AG10803 (cell line): ENCODE measurements at regions not wholly inside any gene's neighbourhood (a gene's known extent, or its start where the extent isn't known, plus 50 kb on each side); places are given as distances from the start of the nearest gene placed in this dataset.

Source experiments
- DNase-seq: peaks from one replicate; pipeline ENCODE4 v3.0.0; 2010; ENCODE audit warnings: low read depth
- H3K4me3 ChIP-seq: 2 replicates; pipeline ENCODE4 v1.5.1; 2011; ENCODE audit warnings: mild to moderate bottlenecking, low read length, control low read depth
- TF ChIP-seq, protein P1 (sequence below): conservative IDR thresholded peaks from 2 replicates; pipeline ENCODE4 v1.5.1; 2011; ENCODE audit warnings: mild to moderate bottlenecking, low read length, control low read depth, inconsistent platforms

DNA sequence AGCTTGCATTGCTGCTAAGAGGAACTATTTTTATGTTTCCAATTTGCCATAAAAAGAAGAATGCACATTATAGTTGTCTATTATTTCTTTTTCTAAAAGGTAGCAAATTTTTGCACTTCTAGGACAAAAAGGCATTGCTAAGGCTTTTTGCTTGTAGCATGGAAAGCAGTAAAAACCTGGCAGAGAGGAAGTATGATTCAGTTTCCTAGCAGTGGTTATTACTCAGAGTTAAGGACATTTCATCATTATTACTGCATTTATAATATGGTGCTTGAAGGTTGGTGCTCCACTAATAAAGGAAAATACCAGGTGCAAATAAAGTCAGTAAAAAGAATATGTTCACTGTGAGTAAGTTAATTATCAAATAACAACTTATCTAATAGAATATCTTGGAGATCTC, 179.8 kb upstream of the PLPPR1 start:
- DNase-seq = no peak
- TF ChIP-seq, protein P1, sequence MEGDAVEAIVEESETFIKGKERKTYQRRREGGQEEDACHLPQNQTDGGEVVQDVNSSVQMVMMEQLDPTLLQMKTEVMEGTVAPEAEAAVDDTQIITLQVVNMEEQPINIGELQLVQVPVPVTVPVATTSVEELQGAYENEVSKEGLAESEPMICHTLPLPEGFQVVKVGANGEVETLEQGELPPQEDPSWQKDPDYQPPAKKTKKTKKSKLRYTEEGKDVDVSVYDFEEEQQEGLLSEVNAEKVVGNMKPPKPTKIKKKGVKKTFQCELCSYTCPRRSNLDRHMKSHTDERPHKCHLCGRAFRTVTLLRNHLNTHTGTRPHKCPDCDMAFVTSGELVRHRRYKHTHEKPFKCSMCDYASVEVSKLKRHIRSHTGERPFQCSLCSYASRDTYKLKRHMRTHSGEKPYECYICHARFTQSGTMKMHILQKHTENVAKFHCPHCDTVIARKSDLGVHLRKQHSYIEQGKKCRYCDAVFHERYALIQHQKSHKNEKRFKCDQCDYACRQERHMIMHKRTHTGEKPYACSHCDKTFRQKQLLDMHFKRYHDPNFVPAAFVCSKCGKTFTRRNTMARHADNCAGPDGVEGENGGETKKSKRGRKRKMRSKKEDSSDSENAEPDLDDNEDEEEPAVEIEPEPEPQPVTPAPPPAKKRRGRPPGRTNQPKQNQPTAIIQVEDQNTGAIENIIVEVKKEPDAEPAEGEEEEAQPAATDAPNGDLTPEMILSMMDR = no peak
- H3K4me3 ChIP-seq = no peak overlapping the region

DNA sequence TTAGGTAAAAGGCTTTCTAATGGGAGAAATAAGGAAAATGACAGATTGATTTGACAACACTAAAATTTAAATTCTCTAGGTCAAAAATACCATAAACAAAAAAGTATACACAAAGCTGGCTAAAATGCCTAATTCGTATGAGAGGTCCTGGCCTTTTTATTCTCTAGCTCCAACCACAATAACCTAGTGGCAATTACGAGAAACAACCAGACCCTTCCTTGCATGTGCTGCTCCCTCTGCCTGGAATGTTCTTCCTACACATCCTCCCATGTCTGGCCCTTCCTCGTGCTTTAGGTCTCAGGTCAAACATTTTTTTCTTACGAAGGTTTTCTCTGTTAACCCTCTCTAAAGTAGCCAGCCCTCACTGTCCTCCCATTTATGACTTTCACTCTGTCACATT, 176.4 kb upstream of the PLPPR1 start:
- no peak for DNase-seq
- TF ChIP-seq, protein P1 = no peak

DNA sequence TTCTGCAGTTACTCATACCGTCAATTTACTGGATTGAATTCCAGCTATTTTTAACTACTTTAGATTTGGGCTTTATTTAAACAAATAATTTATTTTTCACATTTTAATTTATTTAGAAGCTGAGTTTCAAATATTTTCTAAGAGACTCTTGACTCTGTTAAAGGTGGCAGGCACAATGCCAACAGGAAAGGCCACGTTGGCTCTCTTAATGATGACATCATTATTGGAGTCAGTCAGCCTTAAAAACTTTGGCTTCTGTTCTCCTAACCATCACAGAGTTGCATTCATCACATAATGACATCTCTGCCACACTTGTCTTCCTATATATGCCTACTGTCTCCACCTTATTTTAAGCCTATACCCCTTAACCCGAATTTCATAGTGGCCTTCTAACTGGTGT, 172.3 kb upstream of the PLPPR1 start:
- DNase-seq = no peak
- TF ChIP-seq, protein P1 = no peak
- no peak overlapping the region for H3K4me3 ChIP-seq

More for the DNA sequence above, 176.4 kb upstream of the PLPPR1 start:
- H3K4me3 ChIP-seq = no peak overlapping the region

DNA sequence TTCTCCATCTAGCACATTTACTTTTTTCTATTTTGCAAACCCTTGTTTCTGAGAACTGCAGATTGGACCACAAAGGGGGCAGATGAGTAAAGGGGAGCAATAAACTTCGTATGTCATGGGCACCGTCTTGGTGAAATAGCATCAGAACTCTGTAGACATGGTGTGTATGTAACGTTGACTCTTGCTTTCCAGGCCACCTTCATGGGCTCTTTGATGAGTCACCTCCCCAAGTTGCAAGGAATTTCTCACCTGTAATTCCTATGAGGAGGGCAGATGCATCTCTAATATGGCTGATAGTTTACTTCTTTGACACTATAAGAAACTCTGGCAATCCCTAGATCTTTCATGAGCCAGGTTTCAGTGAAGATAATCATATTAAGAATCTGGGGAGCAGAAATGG, 163.4 kb upstream of the PLPPR1 start:
- TF ChIP-seq, protein P1 = no peak
- H3K4me3 ChIP-seq = no peak overlapping the region
- no peak for DNase-seq

DNA sequence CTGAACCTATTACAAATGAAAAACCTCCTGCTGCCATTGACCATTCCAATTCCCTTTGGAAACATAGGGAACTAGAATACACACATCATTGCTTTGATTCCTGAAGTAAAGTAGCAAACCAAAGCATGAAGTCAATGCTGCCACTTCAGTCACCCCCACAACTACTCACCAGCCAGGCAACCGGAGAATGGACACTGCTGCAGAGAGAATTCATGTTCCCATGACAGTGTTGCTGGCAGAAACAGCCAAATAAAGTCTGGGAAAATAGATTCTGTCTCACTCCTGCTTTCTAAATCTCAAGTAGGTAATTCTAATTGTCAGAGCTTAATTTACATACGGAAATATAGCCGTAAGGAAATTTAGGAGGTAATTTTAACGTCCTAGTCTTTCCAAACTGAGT, 162.9 kb upstream of the PLPPR1 start:
- TF ChIP-seq, protein P1 = no peak
- no peak for DNase-seq
- H3K4me3 ChIP-seq = no peak overlapping the region

DNA sequence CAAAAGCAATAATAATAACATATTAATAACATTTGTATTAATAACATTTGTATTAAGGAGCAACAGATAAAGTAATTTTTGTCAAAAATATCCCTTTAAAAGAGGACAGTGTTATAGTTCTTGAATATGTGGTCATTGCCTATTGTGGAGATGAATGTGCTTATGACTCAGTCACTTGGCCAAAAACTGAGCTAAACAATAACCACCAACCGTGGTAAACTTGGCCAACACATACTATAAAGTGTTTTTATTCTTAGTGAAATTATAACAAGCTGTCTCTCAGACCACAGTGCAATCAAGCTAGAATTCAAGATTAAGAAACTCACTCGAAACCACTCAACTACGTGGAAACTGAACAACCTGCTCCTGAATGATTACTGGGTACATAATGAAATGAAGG, 159.2 kb upstream of the PLPPR1 start:
- TF ChIP-seq, protein P1 = no peak

DNA sequence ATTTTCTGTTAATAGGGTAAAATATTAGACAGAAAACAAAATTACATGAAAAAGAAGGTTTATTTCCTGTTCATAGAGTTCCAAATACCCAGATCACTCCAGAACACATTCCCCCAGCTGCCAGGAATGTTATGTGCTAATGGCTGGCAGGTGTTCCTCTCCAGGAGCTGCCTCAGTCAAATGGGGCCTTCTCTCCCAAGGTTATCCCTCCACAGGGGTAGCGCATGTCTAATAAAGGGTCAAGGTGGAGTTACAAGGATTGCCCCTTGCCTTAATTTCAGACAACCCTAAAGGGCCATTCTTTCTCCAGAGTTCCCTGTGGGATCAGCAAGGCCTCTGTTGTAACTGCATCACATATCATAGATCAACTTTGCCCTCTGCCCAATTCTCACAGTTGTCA, 148.6 kb upstream of the PLPPR1 start:
- no peak overlapping the region for H3K4me3 ChIP-seq
- TF ChIP-seq, protein P1 = no peak
- no peak for DNase-seq

More for the DNA sequence above, 159.2 kb upstream of the PLPPR1 start:
- DNase-seq = no peak
- H3K4me3 ChIP-seq = no peak overlapping the region
